ENCODE measurements at regions not wholly inside any gene's neighbourhood (a gene's known extent, or its start where the extent isn't known, plus 50 kb on each side); places are given as distances from the start of the nearest gene placed in this dataset.

DNA sequence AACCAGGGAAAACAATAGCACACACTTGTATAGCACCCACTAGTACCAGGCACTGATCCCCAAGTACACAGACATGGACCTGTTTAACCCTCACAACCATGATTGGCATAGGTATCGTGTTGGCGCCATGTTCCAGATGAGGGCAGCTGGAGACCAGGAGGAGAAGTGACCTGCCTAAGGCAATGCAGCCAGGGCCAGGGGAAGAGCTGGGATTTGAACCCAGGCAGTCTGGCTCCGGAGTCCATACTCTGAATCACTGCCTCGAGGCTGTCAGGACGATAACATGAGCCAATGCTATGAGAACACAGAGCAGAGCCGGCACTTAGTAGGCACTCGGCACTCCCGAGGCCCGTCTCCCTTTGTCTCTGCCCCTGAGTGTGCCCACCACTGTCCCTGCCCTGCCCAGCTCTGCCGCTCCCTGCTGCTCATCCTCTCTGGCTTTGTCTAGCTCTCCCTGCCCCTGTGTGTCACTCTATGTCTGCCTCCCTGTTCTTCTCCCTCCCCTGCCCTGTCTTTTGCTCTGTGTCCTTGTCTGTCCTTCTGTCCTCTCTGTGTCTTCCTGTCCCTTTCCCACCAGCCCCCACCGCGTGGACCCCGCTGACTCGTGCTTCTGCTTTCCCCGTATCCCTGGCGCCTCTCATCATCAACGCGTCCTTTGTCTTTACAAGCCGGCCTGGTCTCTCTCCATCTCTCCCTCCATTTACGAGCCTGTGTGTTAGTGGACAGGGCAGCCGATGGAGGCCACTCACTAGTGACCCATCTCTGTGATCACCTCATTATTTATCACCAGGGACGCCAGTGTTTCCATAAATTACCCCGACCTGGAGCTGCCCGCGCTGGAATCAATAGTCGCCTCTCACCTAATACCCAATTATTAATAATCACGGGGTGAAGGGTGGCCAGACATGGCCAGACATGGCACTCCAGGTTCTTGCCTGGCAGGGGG is 99.4 kb upstream of the MVB12B start:
- no peaks in the 10 kb centered on the region for H3K36me3 ChIP-seq (ENCODE audit: control insufficient read depth in 1 of 2, insufficient read depth in 2 of 2, low read length in 2 of 2)
- H3K27me3 ChIP-seq (ENCODE audit: insufficient read depth, low read length): 0 out of 2 replicates have a peak, but pooled peaks cover 3% of the 10 kb centered on the region
- TF ChIP-seq, protein P1, sequence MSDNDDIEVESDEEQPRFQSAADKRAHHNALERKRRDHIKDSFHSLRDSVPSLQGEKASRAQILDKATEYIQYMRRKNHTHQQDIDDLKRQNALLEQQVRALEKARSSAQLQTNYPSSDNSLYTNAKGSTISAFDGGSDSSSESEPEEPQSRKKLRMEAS (IDR thresholded peaks at IDR 0.05): no peak
- TF ChIP-seq RAD21 (IDR thresholded peaks at IDR 0.05; ENCODE audit: low read depth) (no peak), ZNF274 (IDR thresholded peaks at IDR 0.05; ENCODE audit: low read depth, low read length) (no peak), POLR2A (IDR thresholded peaks at IDR 0.05; ENCODE audit: borderline replicate concordance, extremely low read depth, insufficient read depth, insufficient read length) (no peak), TCF7L2 (IDR thresholded peaks at IDR 0.05; ENCODE audit: borderline replicate concordance, extremely low read depth, insufficient read depth, insufficient read length) (no peak), EGR1 (IDR thresholded peaks at IDR 0.05; ENCODE audit: low read depth) (no peak), ELF1 (IDR thresholded peaks at IDR 0.05; ENCODE audit: borderline replicate concordance, low read depth) (no peak), SIN3A (IDR thresholded peaks at IDR 0.05; ENCODE audit: low read depth) (no peak), FOSL1 (IDR thresholded peaks at IDR 0.05; ENCODE audit: low read depth) (no peak), EZH2phosphoT487 (IDR thresholded peaks at IDR 0.05; ENCODE audit: borderline replicate concordance) (no peak), JUND (IDR thresholded peaks at IDR 0.05) (no peak), EZH2 (IDR thresholded peaks at IDR 0.05) (no peak), ZFX (IDR thresholded peaks at IDR 0.05) (no peak)
- TF ChIP-seq, protein P2, sequence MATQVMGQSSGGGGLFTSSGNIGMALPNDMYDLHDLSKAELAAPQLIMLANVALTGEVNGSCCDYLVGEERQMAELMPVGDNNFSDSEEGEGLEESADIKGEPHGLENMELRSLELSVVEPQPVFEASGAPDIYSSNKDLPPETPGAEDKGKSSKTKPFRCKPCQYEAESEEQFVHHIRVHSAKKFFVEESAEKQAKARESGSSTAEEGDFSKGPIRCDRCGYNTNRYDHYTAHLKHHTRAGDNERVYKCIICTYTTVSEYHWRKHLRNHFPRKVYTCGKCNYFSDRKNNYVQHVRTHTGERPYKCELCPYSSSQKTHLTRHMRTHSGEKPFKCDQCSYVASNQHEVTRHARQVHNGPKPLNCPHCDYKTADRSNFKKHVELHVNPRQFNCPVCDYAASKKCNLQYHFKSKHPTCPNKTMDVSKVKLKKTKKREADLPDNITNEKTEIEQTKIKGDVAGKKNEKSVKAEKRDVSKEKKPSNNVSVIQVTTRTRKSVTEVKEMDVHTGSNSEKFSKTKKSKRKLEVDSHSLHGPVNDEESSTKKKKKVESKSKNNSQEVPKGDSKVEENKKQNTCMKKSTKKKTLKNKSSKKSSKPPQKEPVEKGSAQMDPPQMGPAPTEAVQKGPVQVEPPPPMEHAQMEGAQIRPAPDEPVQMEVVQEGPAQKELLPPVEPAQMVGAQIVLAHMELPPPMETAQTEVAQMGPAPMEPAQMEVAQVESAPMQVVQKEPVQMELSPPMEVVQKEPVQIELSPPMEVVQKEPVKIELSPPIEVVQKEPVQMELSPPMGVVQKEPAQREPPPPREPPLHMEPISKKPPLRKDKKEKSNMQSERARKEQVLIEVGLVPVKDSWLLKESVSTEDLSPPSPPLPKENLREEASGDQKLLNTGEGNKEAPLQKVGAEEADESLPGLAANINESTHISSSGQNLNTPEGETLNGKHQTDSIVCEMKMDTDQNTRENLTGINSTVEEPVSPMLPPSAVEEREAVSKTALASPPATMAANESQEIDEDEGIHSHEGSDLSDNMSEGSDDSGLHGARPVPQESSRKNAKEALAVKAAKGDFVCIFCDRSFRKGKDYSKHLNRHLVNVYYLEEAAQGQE (IDR thresholded peaks at IDR 0.05; ENCODE audit: low read depth): no peak
- TF ChIP-seq, protein P3, sequence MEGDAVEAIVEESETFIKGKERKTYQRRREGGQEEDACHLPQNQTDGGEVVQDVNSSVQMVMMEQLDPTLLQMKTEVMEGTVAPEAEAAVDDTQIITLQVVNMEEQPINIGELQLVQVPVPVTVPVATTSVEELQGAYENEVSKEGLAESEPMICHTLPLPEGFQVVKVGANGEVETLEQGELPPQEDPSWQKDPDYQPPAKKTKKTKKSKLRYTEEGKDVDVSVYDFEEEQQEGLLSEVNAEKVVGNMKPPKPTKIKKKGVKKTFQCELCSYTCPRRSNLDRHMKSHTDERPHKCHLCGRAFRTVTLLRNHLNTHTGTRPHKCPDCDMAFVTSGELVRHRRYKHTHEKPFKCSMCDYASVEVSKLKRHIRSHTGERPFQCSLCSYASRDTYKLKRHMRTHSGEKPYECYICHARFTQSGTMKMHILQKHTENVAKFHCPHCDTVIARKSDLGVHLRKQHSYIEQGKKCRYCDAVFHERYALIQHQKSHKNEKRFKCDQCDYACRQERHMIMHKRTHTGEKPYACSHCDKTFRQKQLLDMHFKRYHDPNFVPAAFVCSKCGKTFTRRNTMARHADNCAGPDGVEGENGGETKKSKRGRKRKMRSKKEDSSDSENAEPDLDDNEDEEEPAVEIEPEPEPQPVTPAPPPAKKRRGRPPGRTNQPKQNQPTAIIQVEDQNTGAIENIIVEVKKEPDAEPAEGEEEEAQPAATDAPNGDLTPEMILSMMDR (IDR thresholded peaks at IDR 0.05 in 2 of 3, conservative IDR thresholded peaks at IDR 0.05 in 1 of 3; ENCODE audit: borderline replicate concordance in 1 of 3, insufficient read depth in 1 of 3, low read depth in 2 of 3, low read length in 2 of 3): no peak
- intact Hi-C loops (cut with micrococcal nuclease): loop anchor here (5.0 to 10.0 kb wide), 2 partner anchors 482 to 800 kb away; partner anchors contain the start of gene PBX3
- RAD21 ChIA-PET (ENCODE audit: low non-redundant PET in 1 of 2, low total read pairs in 2 of 2, uncharacterized antibody in 2 of 2, unreplicated experiment in 2 of 2): interaction anchor here in 1 of 2 experiments (0.5 kb wide), 1 partner anchor 14 kb away, joined by 3 read pairs; no protein-coding TSS in a partner anchor
- ATAC-seq: no peak
- H3K4me1 ChIP-seq (ENCODE audit: control insufficient read depth in 1 of 2, insufficient read depth in 2 of 2, low read length in 2 of 2): no peaks in the 10 kb centered on the region
- H3K27ac ChIP-seq (ENCODE audit: low read depth, low read length): no peak overlapping the region
- H3K79me2 ChIP-seq (ENCODE audit: insufficient read depth, low read length): no peaks in the 10 kb centered on the region
- H2AFZ ChIP-seq (ENCODE audit: low read depth, low read length, poor library complexity, severe bottlenecking): no peak overlapping the region
- no peak overlapping the region for H3K9ac ChIP-seq (ENCODE audit: low read length)
- no peaks in the 10 kb centered on the region for H4K20me1 ChIP-seq (ENCODE audit: insufficient read depth)
- POLR2A ChIA-PET: no interaction called here
- H3K4me2 ChIP-seq (ENCODE audit: low read length): no peak overlapping the region
- no peak overlapping the region for H3K4me3 ChIP-seq (replicated peaks in 1 of 2; ENCODE audit: low read depth in 1 of 2, low read length in 2 of 2)
- no peaks in the 10 kb centered on the region for H3K9me3 ChIP-seq (ENCODE audit: control insufficient read depth in 1 of 2, insufficient read depth in 1 of 2, low read depth in 1 of 2, low read length in 2 of 2)
- DNase-seq (ENCODE audit: low read depth, low spot score): no peak
- no TSS peak for BruUV-seq (replicated peaks)
- CTCF ChIA-PET: interaction anchor here (0.6 kb wide), 1 partner anchor 842 kb away, joined by 3 read pairs; no protein-coding TSS in a partner anchor
- no peaks in the 10 kb centered on the region for H3K9me2 ChIP-seq (ENCODE audit: insufficient read depth)

Measured in HCT116 (cell line).